Astrocyte (in vitro differentiated cells and primary cell): ENCODE measurements at regions not wholly inside any gene's neighbourhood (a gene's known extent, or its start where the extent isn't known, plus 50 kb on each side); places are given as distances from the start of the nearest gene placed in this dataset.

Experiments
- EZH2 ChIP-seq: IDR thresholded peaks from 2 replicates; pipeline ENCODE4 v1.6.1; 2012; ENCODE audit warnings: mild to moderate bottlenecking, low read length, inconsistent platforms; ENCODE audit not compliant: insufficient read depth
- TF ChIP-seq, protein P1 (sequence below): IDR thresholded peaks from 2 replicates; pipeline ENCODE4 v1.5.1; 2011; ENCODE audit warnings: low read depth, mild to moderate bottlenecking, inconsistent platforms, low read length, moderate library complexity; ENCODE audit not compliant: insufficient read depth

DNA sequence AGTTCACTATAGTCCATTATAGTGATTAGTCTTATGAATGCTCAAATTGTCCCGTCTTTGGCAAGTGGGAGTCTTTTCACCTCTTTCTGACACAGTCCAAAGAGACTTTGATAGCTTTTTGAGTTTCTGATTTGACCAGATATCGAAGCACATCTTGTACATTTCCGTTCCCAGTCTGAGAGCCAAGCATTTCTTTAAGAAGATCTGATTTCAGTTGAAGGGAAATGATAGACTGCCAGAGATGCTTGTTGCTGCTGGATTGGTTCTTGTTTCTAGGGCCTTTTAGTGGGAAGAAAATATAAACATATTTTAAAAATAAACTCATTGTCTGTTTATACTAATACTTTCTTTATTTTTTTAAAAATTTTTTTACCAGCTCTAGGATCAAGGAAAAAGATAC is 54.1 kb upstream of the IER3 start:
- TF ChIP-seq, protein P1, sequence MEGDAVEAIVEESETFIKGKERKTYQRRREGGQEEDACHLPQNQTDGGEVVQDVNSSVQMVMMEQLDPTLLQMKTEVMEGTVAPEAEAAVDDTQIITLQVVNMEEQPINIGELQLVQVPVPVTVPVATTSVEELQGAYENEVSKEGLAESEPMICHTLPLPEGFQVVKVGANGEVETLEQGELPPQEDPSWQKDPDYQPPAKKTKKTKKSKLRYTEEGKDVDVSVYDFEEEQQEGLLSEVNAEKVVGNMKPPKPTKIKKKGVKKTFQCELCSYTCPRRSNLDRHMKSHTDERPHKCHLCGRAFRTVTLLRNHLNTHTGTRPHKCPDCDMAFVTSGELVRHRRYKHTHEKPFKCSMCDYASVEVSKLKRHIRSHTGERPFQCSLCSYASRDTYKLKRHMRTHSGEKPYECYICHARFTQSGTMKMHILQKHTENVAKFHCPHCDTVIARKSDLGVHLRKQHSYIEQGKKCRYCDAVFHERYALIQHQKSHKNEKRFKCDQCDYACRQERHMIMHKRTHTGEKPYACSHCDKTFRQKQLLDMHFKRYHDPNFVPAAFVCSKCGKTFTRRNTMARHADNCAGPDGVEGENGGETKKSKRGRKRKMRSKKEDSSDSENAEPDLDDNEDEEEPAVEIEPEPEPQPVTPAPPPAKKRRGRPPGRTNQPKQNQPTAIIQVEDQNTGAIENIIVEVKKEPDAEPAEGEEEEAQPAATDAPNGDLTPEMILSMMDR = no peak
- no peak for TF ChIP-seq EZH2
